Astrocyte of the cerebellum (primary cell): ENCODE measurements at regions not wholly inside any gene's neighbourhood (a gene's known extent, or its start where the extent isn't known, plus 50 kb on each side); places are given as distances from the start of the nearest gene placed in this dataset.
"Not testable (repeated sequence)": the region's sequence is repeated elsewhere in the genome, so short reads cannot be mapped to it uniquely, and the experiment has no call there.

Experiments
- DNase-seq: peaks from one replicate; pipeline ENCODE4 v3.0.0-alpha.2; 2011; ENCODE audit warnings: low read depth
- H3K4me3 ChIP-seq: 2 replicates; pipeline ENCODE4 v1.5.1; 2011; ENCODE audit warnings: mild to moderate bottlenecking, low read depth, low read length, moderate library complexity
- in situ Hi-C: cut with HindIII; loops from 2 replicates; pipeline ENCODE4 v1.10.0; 2017; ENCODE audit warnings: low sequenced_read_pairs
- TF ChIP-seq, protein P1 (sequence below): IDR thresholded peaks from 2 replicates; pipeline ENCODE4 v1.5.1; 2012; ENCODE audit warnings: low read length, low read depth, moderate library complexity, mild to moderate bottlenecking; ENCODE audit errors: missing control alignments

DNA sequence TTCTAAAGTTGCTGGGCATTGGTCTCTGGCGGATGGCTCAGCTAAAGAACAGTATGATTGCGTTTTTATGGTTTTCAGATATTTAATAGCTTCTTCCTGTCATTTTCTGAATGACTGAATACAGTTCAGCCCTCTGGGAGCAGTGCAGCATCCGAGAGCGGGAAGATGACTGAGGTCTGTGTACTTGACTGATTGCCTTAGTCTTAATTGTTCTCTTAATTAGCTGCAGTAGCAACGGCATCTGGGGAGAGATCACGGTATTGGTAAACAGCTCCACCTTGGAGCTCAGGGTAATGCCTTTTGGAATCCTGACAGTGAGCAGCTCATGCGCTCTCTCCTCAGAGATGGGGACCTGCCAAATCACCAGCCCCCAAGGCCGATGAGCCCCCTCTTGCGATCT is 481.4 kb upstream of the SPRED2 start:
- H3K4me3 ChIP-seq = no peak overlapping the region
- in situ Hi-C loops = no loop called here
- no peak for DNase-seq
- TF ChIP-seq, protein P1, sequence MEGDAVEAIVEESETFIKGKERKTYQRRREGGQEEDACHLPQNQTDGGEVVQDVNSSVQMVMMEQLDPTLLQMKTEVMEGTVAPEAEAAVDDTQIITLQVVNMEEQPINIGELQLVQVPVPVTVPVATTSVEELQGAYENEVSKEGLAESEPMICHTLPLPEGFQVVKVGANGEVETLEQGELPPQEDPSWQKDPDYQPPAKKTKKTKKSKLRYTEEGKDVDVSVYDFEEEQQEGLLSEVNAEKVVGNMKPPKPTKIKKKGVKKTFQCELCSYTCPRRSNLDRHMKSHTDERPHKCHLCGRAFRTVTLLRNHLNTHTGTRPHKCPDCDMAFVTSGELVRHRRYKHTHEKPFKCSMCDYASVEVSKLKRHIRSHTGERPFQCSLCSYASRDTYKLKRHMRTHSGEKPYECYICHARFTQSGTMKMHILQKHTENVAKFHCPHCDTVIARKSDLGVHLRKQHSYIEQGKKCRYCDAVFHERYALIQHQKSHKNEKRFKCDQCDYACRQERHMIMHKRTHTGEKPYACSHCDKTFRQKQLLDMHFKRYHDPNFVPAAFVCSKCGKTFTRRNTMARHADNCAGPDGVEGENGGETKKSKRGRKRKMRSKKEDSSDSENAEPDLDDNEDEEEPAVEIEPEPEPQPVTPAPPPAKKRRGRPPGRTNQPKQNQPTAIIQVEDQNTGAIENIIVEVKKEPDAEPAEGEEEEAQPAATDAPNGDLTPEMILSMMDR = no peak

DNA sequence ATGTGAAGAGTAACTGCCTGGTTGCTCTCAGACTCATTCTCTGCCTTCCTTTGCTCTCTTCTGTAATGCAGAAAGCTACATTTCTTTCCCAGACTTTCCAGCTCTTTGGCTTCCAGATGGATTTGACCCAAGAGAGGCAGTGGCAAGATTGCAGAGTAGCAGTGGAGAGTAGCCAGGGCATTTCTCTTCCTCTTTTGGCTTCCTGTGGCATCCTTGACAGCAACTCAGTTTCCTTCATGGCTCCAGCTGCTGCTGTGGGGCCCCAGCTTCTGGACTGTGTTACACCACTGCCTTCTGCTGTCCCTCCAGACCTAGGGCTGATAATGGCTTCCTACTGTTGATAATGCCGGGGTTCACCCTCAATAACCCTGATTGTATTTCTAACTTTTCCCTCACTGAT is 469.4 kb upstream of the SPRED2 start:
- in situ Hi-C loops = no loop called here
- no peak overlapping the region for H3K4me3 ChIP-seq
- no peak for DNase-seq
- TF ChIP-seq, protein P1 = no peak

DNA sequence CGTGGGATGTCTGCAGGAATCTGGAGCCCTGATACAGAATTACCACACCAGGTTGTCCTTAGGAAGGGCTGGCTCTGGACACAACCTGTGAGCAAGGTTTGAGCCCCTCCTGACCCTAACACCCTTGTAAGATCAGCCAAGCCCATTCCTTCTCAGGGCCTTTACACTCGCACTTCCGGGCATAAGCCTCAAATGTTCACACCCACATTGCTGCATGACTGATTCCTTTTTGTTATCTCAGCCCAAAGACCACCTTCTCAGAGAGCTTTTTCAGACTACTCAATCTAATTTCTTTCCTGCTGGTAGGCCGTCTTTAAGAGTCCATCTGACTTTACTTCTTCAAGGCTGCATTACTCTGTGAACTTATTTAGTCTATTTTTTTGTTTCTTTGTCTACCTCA is 464.0 kb upstream of the SPRED2 start:
- in situ Hi-C loops = no loop called here
- DNase-seq = no peak
- TF ChIP-seq, protein P1 = no peak
- no peak overlapping the region for H3K4me3 ChIP-seq

DNA sequence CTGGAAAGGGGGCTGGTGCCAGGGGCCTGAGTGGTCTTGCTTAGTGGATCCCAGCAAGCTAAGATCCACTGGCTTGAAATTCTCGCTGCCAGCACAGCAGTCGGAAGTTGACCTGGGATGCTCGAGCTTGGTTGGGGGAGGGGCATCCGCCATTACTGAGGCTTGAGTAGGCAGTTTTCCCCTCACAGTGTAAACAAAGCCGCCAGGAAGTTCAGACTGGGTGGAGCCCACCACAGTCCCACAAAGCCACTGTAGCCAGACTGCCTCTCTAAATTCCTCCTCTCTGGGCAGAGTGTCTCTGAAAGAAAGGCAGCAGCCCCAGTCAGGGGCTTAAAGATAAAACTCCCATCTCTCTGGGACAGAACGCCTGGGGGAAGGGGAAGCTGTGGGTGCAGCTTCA is 457.7 kb upstream of the SPRED2 start:
- in situ Hi-C loops, DNase-seq, H3K4me3 ChIP-seq: not testable (repeated sequence)

DNA sequence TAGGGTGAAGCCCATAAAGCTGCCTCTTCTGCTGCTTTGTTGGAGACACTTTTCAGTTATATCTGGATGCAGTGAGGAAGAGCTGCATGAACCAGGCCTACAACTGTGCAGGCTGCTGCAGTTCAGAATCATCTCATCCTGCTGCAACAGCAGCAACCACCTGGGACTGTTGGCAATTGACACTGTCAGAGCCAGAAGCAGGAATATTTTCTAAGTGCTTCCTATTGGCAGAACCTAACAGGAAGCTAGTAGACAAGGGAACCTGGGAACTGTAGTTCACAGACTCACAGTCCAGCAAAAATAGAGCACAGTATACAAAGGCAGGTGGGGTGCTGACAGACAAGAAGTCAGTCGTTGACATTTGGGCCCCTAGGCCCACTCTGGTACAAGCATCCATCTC is 452.9 kb upstream of the SPRED2 start:
- DNase-seq = no peak
- TF ChIP-seq, protein P1 = no peak
- H3K4me3 ChIP-seq = no peak overlapping the region
- in situ Hi-C loops = no loop called here

DNA sequence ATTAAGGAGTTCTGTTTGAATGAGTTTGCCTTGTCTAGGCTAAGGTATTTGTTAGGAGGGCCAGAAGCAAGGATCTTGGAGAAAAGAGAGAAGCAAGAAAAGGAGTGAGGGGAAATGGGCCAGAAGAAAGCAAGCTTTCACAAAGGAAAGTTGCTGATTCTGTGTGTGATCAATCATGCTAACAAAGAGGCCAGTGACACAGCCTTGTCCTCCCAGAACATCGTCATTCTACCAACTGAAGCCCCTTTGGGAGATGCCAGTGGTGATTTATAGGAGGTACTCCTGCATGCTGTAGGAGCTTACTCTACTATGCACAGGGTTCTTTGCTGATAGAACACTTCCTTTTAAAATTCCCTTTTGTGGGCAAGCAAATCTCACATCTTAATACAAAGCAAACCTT is 449.2 kb upstream of the SPRED2 start:
- in situ Hi-C loops = no loop called here
- DNase-seq = no peak
- H3K4me3 ChIP-seq = no peak overlapping the region
- TF ChIP-seq, protein P1 = no peak

DNA sequence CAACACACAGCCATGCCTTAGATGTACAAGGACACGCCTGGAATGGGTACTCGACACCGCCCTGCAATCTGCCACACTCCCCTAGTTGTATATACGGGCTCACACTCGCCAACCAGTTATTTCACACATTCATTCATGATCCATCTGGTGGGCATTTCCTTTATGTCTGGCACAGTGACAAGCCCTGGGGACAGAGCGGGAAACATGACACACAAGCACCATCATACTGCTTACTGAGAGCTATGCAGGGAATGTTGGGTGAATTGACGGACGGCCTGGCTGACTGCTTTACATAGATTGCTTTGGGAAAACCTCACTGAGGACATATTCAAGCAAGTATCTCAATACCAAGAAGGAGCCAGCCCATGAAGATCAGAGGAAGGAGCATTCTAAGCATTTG is 448.0 kb upstream of the SPRED2 start:
- in situ Hi-C loops = no loop called here
- H3K4me3 ChIP-seq = no peak overlapping the region
- TF ChIP-seq, protein P1 = no peak
- DNase-seq = no peak
